ENCODE measurements at regions not wholly inside any gene's neighbourhood (a gene's known extent, or its start where the extent isn't known, plus 50 kb on each side); places are given as distances from the start of the nearest gene placed in this dataset.
"Not testable (repeated sequence)": the region's sequence is repeated elsewhere in the genome, so short reads cannot be mapped to it uniquely, and the experiment has no call there.

DNA sequence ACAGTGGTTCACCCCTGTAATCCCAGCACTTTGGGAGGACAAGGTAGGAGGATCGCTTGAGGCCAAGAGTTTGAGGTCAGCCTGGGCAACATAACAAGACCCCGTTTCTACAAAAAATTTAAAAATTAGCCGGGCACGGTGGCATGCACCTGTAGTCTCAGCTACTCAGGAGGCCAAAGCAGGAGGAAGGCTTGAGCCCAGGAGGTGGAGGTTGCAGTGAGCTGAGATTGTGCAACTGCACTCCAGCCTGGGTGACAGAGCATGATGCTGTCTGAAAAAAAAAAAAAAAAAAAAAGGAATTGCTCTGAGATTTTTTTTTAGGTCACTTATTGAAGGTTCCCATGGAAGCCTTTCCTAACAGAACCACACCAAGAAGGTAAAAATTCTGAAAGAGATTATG, 101.9 kb upstream of the KCTD7 start:
- TF ChIP-seq, protein P1, sequence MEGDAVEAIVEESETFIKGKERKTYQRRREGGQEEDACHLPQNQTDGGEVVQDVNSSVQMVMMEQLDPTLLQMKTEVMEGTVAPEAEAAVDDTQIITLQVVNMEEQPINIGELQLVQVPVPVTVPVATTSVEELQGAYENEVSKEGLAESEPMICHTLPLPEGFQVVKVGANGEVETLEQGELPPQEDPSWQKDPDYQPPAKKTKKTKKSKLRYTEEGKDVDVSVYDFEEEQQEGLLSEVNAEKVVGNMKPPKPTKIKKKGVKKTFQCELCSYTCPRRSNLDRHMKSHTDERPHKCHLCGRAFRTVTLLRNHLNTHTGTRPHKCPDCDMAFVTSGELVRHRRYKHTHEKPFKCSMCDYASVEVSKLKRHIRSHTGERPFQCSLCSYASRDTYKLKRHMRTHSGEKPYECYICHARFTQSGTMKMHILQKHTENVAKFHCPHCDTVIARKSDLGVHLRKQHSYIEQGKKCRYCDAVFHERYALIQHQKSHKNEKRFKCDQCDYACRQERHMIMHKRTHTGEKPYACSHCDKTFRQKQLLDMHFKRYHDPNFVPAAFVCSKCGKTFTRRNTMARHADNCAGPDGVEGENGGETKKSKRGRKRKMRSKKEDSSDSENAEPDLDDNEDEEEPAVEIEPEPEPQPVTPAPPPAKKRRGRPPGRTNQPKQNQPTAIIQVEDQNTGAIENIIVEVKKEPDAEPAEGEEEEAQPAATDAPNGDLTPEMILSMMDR (IDR thresholded peaks at IDR 0.05) = not testable (repeated sequence)
- not testable (repeated sequence) for TF ChIP-seq POLR2A (IDR thresholded peaks at IDR 0.05)
